ENCODE measurements at regions not wholly inside any gene's neighbourhood (a gene's known extent, or its start where the extent isn't known, plus 50 kb on each side); places are given as distances from the start of the nearest gene placed in this dataset.

- Mint-ChIP-seq H3K9me3 (no peaks in the 10 kb centered on the region), H3K27me3 (peaks cover 20% of the 10 kb centered on the region), H3K4me3 (no peak overlapping the region), H3K36me3 (ENCODE audit: low read depth) (no peaks in the 10 kb centered on the region), H3K27ac (no peak overlapping the region), H3K4me1 (no peaks in the 10 kb centered on the region)
- no peak for ATAC-seq (replicated peaks)
Measured at GRCh38 chr20:20856956-20857355, 144.5 kb upstream of the RALGAPA2 start.

- peaks cover 20% of the 10 kb centered on the region for H3K27me3 Mint-ChIP-seq
- no peak overlapping the region for H3K4me3 Mint-ChIP-seq
- no peak for ATAC-seq (replicated peaks)
- no peaks in the 10 kb centered on the region for H3K36me3 Mint-ChIP-seq (ENCODE audit: low read depth)
- no peak overlapping the region for H3K27ac Mint-ChIP-seq
- H3K4me1 Mint-ChIP-seq = no peaks in the 10 kb centered on the region
- H3K9me3 Mint-ChIP-seq = no peaks in the 10 kb centered on the region
Measured at GRCh38 chr20:20856306-20856705, 143.9 kb upstream of the RALGAPA2 start.

DNA sequence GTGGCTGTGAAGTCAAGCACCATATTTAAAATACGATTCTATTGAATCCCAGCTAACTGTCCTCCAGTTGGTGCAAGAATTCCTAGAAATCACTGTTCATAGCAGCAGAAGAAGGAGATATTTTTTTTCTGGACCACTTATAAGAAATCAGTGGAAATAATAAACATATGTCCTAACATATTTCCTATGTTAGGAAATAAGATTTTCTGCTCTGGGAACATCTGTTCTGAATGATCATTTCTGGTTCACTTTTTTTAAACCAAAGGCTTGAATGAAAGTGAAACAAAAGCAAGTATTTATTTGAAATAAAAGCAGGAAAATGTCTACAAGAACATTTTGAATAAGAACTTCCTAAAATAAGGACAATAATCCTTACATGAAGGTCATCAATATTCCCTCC, 138.9 kb upstream of the RALGAPA2 start:
- H3K4me1 Mint-ChIP-seq = no peaks in the 10 kb centered on the region
- H3K9me3 Mint-ChIP-seq = no peaks in the 10 kb centered on the region
- no peaks in the 10 kb centered on the region for H3K36me3 Mint-ChIP-seq (ENCODE audit: low read depth)
- H3K27ac Mint-ChIP-seq = no peak overlapping the region
- H3K4me3 Mint-ChIP-seq = no peak overlapping the region
- H3K27me3 Mint-ChIP-seq = peaks cover 12% of the 10 kb centered on the region
- no peak for ATAC-seq (replicated peaks)

GRCh38 chr20:20850407-20850806, 138.0 kb upstream of the RALGAPA2 start:
- peaks cover 13% of the 10 kb centered on the region for H3K27me3 Mint-ChIP-seq
- ATAC-seq (replicated peaks) = no peak
- H3K4me3 Mint-ChIP-seq = no peak overlapping the region
- no peaks in the 10 kb centered on the region for H3K4me1 Mint-ChIP-seq
- H3K27ac Mint-ChIP-seq = no peak overlapping the region
- no peaks in the 10 kb centered on the region for H3K9me3 Mint-ChIP-seq
- H3K36me3 Mint-ChIP-seq (ENCODE audit: low read depth) = no peaks in the 10 kb centered on the region

DNA sequence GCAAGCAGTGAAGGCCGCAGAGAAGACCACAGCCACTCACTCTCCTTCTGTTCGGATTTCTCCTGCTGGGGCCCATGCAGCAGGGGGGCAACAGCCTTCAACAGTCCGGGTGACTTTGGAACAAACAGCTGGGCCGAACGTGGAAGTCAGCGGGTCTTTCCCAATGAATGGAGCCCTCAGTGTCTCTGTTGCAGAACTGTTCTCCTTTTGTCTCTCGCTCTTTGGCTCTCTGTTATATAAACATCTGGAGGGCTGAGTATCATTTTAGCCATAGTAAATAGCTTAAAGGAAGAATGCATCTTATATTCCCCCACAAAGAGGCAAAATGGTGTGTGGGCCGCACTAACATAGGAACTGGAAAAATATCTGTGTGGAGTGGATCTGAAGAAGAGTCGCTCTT, 136.7 kb upstream of the RALGAPA2 start:
- H3K4me1 Mint-ChIP-seq = no peaks in the 10 kb centered on the region
- no peaks in the 10 kb centered on the region for H3K36me3 Mint-ChIP-seq (ENCODE audit: low read depth)
- no peak overlapping the region for H3K4me3 Mint-ChIP-seq
- ATAC-seq (replicated peaks) = no peak
- peaks cover 16% of the 10 kb centered on the region for H3K27me3 Mint-ChIP-seq
- H3K9me3 Mint-ChIP-seq = no peaks in the 10 kb centered on the region
- H3K27ac Mint-ChIP-seq = no peak overlapping the region

DNA sequence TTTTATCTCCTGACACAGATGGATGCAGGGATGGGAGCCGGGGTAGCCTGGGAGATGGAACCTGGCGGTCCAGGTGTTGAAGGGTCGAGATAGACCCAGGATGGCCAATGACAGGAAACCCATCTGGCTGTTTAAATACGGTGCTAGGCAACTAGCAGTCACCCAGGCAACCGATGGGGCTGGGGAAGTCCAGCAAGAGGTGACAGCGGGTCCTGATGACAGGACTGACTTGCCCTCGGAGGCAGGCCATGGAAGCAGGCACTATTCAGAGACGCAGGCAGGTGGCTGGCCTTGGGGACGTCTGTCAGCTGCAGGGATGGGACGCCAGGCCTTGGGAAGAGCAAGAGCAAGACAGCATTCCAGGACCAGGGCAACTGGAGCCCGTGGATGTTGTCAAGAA, 135.4 kb upstream of the RALGAPA2 start:
- ATAC-seq (replicated peaks) = no peak
- Mint-ChIP-seq H3K27ac (no peak overlapping the region), H3K4me3 (no peak overlapping the region), H3K4me1 (no peaks in the 10 kb centered on the region), H3K27me3 (peaks cover 16% of the 10 kb centered on the region), H3K36me3 (ENCODE audit: low read depth) (no peaks in the 10 kb centered on the region), H3K9me3 (no peaks in the 10 kb centered on the region)

GRCh38 chr20:20843982-20844381, 131.5 kb upstream of the RALGAPA2 start:
- H3K4me3 Mint-ChIP-seq = no peak overlapping the region
- no peak overlapping the region for H3K27ac Mint-ChIP-seq
- H3K9me3 Mint-ChIP-seq = no peaks in the 10 kb centered on the region
- H3K4me1 Mint-ChIP-seq = no peaks in the 10 kb centered on the region
- H3K36me3 Mint-ChIP-seq (ENCODE audit: low read depth) = no peaks in the 10 kb centered on the region
- ATAC-seq (replicated peaks) = peak; percentile 34
- peaks cover 19% of the 10 kb centered on the region for H3K27me3 Mint-ChIP-seq

DNA sequence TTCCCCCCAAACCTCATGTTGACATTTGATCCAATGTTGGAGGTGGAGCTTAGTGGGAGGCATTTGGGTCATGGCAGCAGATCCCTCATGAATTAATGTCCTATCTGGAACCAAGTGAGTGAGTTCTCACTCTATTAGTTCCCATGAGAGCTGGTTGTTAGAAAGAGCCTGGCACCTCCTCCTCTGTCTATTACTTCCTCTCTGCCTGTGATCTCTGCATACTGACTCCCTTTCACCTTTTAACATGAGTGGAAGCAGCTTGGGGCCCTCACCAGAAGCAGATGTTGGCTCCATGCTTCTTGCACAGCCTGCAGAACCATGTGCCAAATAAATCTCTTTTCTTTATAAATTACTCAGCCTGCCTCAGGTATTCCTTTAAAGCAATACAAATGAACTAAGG, 127.3 kb upstream of the RALGAPA2 start:
- Mint-ChIP-seq H3K27me3 (peaks cover 15% of the 10 kb centered on the region), H3K27ac (no peak overlapping the region), H3K36me3 (ENCODE audit: low read depth) (no peaks in the 10 kb centered on the region), H3K4me3 (no peak overlapping the region), H3K9me3 (no peaks in the 10 kb centered on the region), H3K4me1 (no peaks in the 10 kb centered on the region)
- ATAC-seq (replicated peaks) = no peak

DNA sequence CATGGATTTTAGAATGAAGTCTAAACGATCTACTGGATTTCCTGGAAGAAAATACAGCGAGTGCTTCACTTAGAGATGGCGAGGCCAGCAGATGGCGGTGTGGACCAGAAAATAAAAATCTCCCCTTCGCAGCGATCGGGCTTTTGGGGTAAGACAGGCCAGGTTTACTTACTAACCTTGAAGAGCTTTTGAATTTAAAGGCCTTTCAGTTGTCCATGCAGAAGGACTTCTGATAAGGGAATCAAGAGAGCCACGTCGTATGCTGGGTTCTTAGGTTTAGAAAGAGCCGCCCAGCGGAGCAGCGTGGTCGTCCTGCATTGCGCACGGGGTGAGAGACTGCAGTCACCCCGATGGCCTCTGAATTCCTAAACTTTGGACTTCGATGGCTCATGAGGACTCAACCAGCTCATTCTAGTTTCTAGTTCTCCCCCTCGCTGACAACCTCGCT, 125.2 kb upstream of the RALGAPA2 start:
- H3K4me1 Mint-ChIP-seq = no peaks in the 10 kb centered on the region
- H3K4me3 Mint-ChIP-seq = no peak overlapping the region
- no peaks in the 10 kb centered on the region for H3K36me3 Mint-ChIP-seq (ENCODE audit: low read depth)
- H3K27ac Mint-ChIP-seq = no peak overlapping the region
- H3K9me3 Mint-ChIP-seq = no peaks in the 10 kb centered on the region
- ATAC-seq (replicated peaks) = no peak
- H3K27me3 Mint-ChIP-seq = peaks cover 26% of the 10 kb centered on the region

GRCh38 chr20:20836836-20837235, 124.4 kb upstream of the RALGAPA2 start:
- Mint-ChIP-seq H3K4me3 (no peak overlapping the region), H3K9me3 (no peaks in the 10 kb centered on the region), H3K27ac (no peak overlapping the region), H3K4me1 (no peaks in the 10 kb centered on the region), H3K27me3 (peaks cover 26% of the 10 kb centered on the region), H3K36me3 (ENCODE audit: low read depth) (no peaks in the 10 kb centered on the region)
- no peak for ATAC-seq (replicated peaks)

GRCh38 chr20:20835897-20836296, 123.5 kb upstream of the RALGAPA2 start:
- H3K27ac Mint-ChIP-seq = no peak overlapping the region
- peaks cover 30% of the 10 kb centered on the region for H3K27me3 Mint-ChIP-seq
- H3K9me3 Mint-ChIP-seq = no peaks in the 10 kb centered on the region
- H3K4me1 Mint-ChIP-seq = no peaks in the 10 kb centered on the region
- ATAC-seq (replicated peaks) = no peak
- H3K36me3 Mint-ChIP-seq (ENCODE audit: low read depth) = no peaks in the 10 kb centered on the region
- no peak overlapping the region for H3K4me3 Mint-ChIP-seq

GRCh38 chr20:20834008-20834407, 121.6 kb upstream of the RALGAPA2 start:
- no peak for ATAC-seq (replicated peaks)
- Mint-ChIP-seq H3K27ac (no peak overlapping the region), H3K4me1 (no peaks in the 10 kb centered on the region), H3K4me3 (no peak overlapping the region), H3K9me3 (peaks cover 3% of the 10 kb centered on the region), H3K36me3 (ENCODE audit: low read depth) (no peaks in the 10 kb centered on the region), H3K27me3 (peaks cover 30% of the 10 kb centered on the region)

GRCh38 chr20:20832715-20833114, 120.3 kb upstream of the RALGAPA2 start:
- no peak for ATAC-seq (replicated peaks)
- Mint-ChIP-seq H3K4me1 (no peaks in the 10 kb centered on the region), H3K27me3 (peaks cover 32% of the 10 kb centered on the region), H3K9me3 (peaks cover 5% of the 10 kb centered on the region), H3K36me3 (ENCODE audit: low read depth) (no peaks in the 10 kb centered on the region), H3K4me3 (no peak overlapping the region), H3K27ac (no peak overlapping the region)

GRCh38 chr20:20831794-20832193, 119.3 kb upstream of the RALGAPA2 start:
- H3K4me3 Mint-ChIP-seq = no peak overlapping the region
- no peaks in the 10 kb centered on the region for H3K4me1 Mint-ChIP-seq
- no peak overlapping the region for H3K27ac Mint-ChIP-seq
- H3K36me3 Mint-ChIP-seq (ENCODE audit: low read depth) = no peaks in the 10 kb centered on the region
- H3K27me3 Mint-ChIP-seq = peaks cover 29% of the 10 kb centered on the region
- ATAC-seq (replicated peaks) = no peak
- peaks cover 5% of the 10 kb centered on the region for H3K9me3 Mint-ChIP-seq

- H3K4me3 Mint-ChIP-seq = no peak overlapping the region
- no peak for ATAC-seq (replicated peaks)
- no peaks in the 10 kb centered on the region for H3K36me3 Mint-ChIP-seq (ENCODE audit: low read depth)
- no peaks in the 10 kb centered on the region for H3K4me1 Mint-ChIP-seq
- H3K9me3 Mint-ChIP-seq = peaks cover 5% of the 10 kb centered on the region
- H3K27me3 Mint-ChIP-seq = peaks cover 33% of the 10 kb centered on the region
- H3K27ac Mint-ChIP-seq = no peak overlapping the region
Measured at GRCh38 chr20:20829681-20830080, 117.2 kb upstream of the RALGAPA2 start.

DNA sequence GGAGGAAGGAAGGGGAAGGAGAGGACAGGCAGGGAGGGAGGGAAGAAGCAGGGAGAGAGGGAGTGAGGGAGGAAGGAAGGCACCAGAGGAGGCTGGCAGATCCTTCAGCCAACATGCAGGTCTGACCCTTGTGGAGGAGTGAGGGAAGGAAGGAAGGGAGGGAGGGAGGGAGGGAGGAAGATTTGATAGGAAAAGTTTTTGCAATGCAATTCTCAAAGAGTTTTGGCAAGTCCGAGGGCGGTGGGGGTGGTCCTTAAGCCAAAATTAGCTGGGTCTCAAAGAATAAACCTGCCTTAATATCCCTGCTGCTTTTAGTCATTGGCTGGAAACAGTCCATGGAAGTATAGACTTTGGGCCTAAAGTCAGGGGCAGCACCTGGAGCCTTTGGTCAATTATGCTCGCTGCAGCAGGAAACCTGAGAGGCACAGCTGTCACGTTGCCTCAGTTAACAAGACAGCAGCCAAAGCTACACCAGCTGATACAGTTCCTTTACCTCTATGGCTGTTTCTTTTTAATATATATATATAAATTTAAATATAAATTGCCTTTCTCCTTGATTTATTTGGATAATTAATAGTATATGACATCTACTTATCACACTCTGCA, 115.7 kb upstream of the RALGAPA2 start:
- no peak for ATAC-seq (replicated peaks)
- Mint-ChIP-seq H3K36me3 (ENCODE audit: low read depth) (no peaks in the 10 kb centered on the region), H3K4me3 (no peak overlapping the region), H3K27me3 (peaks cover 32% of the 10 kb centered on the region), H3K9me3 (peaks cover 5% of the 10 kb centered on the region), H3K4me1 (no peaks in the 10 kb centered on the region), H3K27ac (no peak overlapping the region)

All from activated T-helper 17 cell treated with anti-CD3 and anti-CD28 coated beads, Interleukin-2, amount 50 U/mL, for 72 hours (primary cell).